ENCODE measurements at regions not wholly inside any gene's neighbourhood (a gene's known extent, or its start where the extent isn't known, plus 50 kb on each side); places are given as distances from the start of the nearest gene placed in this dataset.

GRCh38 chr6:4611429-4612129 is 164.6 kb upstream of the CDYL start:
- no peaks in the 10 kb centered on the region for H3K36me3 ChIP-seq
- WGBS, 5 donors = 44 to 54% (median 52%) methylated on average over 8 to 9 of the region's 9 CpGs
- peak overlapping the region in 4 of 5 donors; percentile 43 to 74 (median 55) for H3K27ac ChIP-seq
- no peaks in the 10 kb centered on the region for H3K27me3 ChIP-seq
- H3K9me3 ChIP-seq = no peaks in the 10 kb centered on the region
- intact Hi-C loops (cut with DNase I; ENCODE audit: low total_unique reads) = no loop called here
- no peak for TF ChIP-seq CTCF (IDR thresholded peaks at IDR 0.05)
- TF ChIP-seq POLR2AphosphoS5 (IDR thresholded peaks at IDR 0.05) = peak; percentile 49 to 80 (median 77)
- TF ChIP-seq EP300 (IDR thresholded peaks at IDR 0.05) = peak; percentile 48
- peak in 1 of 2 donors; percentile 73 for DNase-seq
- no peak overlapping the region for H3K4me3 ChIP-seq
- H3K4me1 ChIP-seq = peaks cover 0 to 56% (median 19%) of the 10 kb centered on the region in 4 donors

DNA sequence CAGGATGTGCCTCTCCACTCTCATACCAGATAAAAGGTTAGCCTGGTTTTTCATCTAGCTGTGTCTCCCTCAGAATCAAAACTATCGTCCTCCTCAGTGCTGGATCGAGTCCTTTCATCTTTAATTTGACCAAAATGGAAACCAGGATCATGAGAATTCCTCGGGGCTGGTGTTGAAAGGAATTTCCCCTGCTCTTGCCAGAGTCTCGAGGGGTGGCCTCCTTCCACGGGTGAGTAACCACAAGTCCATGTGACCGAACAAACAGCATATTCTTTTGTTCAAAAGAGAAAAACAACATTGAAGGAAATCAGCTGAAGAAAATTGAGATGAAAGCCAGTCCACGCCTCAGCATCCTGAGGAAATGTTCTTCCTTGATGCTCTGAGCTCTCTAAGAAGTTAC is 165.9 kb upstream of the CDYL start:
- H3K4me1 ChIP-seq = peaks cover 0 to 53% (median 19%) of the 10 kb centered on the region in 4 donors
- H3K27ac ChIP-seq = peak overlapping the region in 4 of 5 donors; percentile 43 to 74 (median 55)
- H3K4me3 ChIP-seq = no peak overlapping the region
- H3K36me3 ChIP-seq = no peaks in the 10 kb centered on the region
- intact Hi-C loops (cut with DNase I; ENCODE audit: low total_unique reads) = no loop called here
- 24 to 45% (median 43%) methylated on average over 7 of the region's 7 CpGs for WGBS, 5 donors
- DNase-seq = peak in 1 of 2 donors; percentile 23
- TF ChIP-seq POLR2AphosphoS5 (IDR thresholded peaks at IDR 0.05) (peak; percentile 12 to 39 (median 27)), CTCF (IDR thresholded peaks at IDR 0.05) (no peak)
- no peaks in the 10 kb centered on the region for H3K9me3 ChIP-seq
- no peaks in the 10 kb centered on the region for H3K27me3 ChIP-seq

- no peaks in the 10 kb centered on the region for H3K27me3 ChIP-seq
- no peaks in the 10 kb centered on the region for H3K36me3 ChIP-seq
- intact Hi-C loops (cut with DNase I; ENCODE audit: low total_unique reads) = no loop called here
- H3K4me3 ChIP-seq = no peak overlapping the region
- no peak for TF ChIP-seq POLR2A (IDR thresholded peaks at IDR 0.05)
- TF ChIP-seq POLR2AphosphoS5 (IDR thresholded peaks at IDR 0.05) = no peak
- no peak for TF ChIP-seq EP300 (IDR thresholded peaks at IDR 0.05)
- no peak for TF ChIP-seq CTCF (IDR thresholded peaks at IDR 0.05)
- DNase-seq = peak in 1 of 2 donors; percentile 16
- peak overlapping the region in 1 of 5 donors; percentile 35 for H3K27ac ChIP-seq
- no peaks in the 10 kb centered on the region for H3K9me3 ChIP-seq
- WGBS, 5 donors = 80 to 89% (median 84%) methylated on average over 22 to 23 of the region's 23 CpGs
- H3K4me1 ChIP-seq = peaks cover 0 to 52% (median 19%) of the 10 kb centered on the region in 4 donors
Observed at GRCh38 chr6:4608361-4609115, 167.7 kb upstream of the CDYL start.

DNA sequence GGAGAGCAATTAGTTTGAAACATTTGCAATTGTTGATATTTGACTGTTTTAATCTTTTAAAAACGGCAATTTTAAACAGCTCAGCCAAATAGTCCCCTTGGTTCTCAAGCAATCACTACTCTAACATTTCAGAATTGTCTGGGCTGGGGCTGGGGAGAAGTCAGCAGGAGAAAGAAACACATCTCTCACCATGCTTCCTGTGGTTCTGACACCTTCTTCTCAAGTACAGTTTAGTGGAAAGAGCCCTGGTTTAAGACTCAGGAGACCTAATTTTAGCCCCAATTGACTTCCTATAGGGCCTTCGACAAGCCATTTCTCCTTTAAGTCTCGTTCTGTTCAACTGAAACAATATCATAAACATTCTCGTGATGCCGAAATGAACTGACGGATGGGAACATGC is 168.4 kb upstream of the CDYL start:
- no peak for TF ChIP-seq EP300 (IDR thresholded peaks at IDR 0.05)
- TF ChIP-seq POLR2A (IDR thresholded peaks at IDR 0.05) = no peak
- no peak for TF ChIP-seq CTCF (IDR thresholded peaks at IDR 0.05)
- no peak for TF ChIP-seq POLR2AphosphoS5 (IDR thresholded peaks at IDR 0.05)
- DNase-seq = peak in 1 of 2 donors; percentile 16
- intact Hi-C loops (cut with DNase I; ENCODE audit: low total_unique reads) = no loop called here
- H3K4me1 ChIP-seq = peaks cover 2 to 44% (median 18%) of the 10 kb centered on the region in 4 donors
- peak overlapping the region in 3 of 5 donors; percentile 5 to 33 (median 26) for H3K27ac ChIP-seq
- 54 to 75% (median 69%) methylated on average over 6 of the region's 6 CpGs for WGBS, 5 donors
- H3K4me3 ChIP-seq = no peak overlapping the region
- no peaks in the 10 kb centered on the region for H3K9me3 ChIP-seq
- H3K36me3 ChIP-seq = no peaks in the 10 kb centered on the region
- no peaks in the 10 kb centered on the region for H3K27me3 ChIP-seq

Measured in stomach (tissue), 8 donors.